Spleen (tissue), 11 donors: ENCODE measurements at regions not wholly inside any gene's neighbourhood (a gene's known extent, or its start where the extent isn't known, plus 50 kb on each side); places are given as distances from the start of the nearest gene placed in this dataset.

Experiments
- DNase-seq: peaks from one replicate; pipeline ENCODE4 v3.0.0-alpha.2; 2020
- H3K27ac ChIP-seq, 8 donors: fragments of 200-600 bp; sonication (generic) in 7 of 8; 1 replicate in 4 of 8; 2 replicates in 4 of 8; pipeline versions ENCODE4 v1.5.0 to v1.8.0; 2016 to 2021; ENCODE audit warnings: inconsistent platforms in 4 of 8, mild to moderate bottlenecking in 4 of 8, moderate library complexity in 1 of 8
- H3K27me3 ChIP-seq, 7 donors: fragments of 200-600 bp; sonication (generic) in 6 of 7; replicated peaks in 1 of 7; 1 replicate in 4 of 7; 2 replicates in 3 of 7; pipeline versions ENCODE4 v1.5.0 to v1.8.0; 2016 to 2021; ENCODE audit warnings: inconsistent platforms in 3 of 7, mild to moderate bottlenecking in 1 of 7
- H3K36me3 ChIP-seq, 6 donors: fragments of 200-600 bp; sonication (generic) in 5 of 6; 1 replicate in 4 of 6; 2 replicates in 2 of 6; pipeline versions ENCODE4 v1.5.0 to v1.8.0; 2016 to 2021; ENCODE audit warnings: inconsistent platforms in 2 of 6
- H3K4me1 ChIP-seq, 6 donors: fragments of 200-600 bp; sonication (generic) in 5 of 6; 1 replicate in 3 of 6; 2 replicates in 3 of 6; pipeline versions ENCODE4 v1.5.0 to v1.8.0; 2016 to 2021; ENCODE audit warnings: inconsistent platforms in 3 of 6
- H3K4me3 ChIP-seq, 8 donors: fragments of 200-600 bp; sonication (generic) in 7 of 8; 1 replicate in 4 of 8; 2 replicates in 4 of 8; pipeline versions ENCODE4 v1.5.0 to v1.8.0; 2016 to 2021; ENCODE audit warnings: inconsistent platforms in 4 of 8, mild to moderate bottlenecking in 4 of 8, moderate library complexity in 2 of 8
- H3K9me3 ChIP-seq, 8 donors: fragments of 200-600 bp; sonication (generic) in 7 of 8; 1 replicate in 4 of 8; 2 replicates in 4 of 8; pipeline versions ENCODE4 v1.5.0 to v1.8.0; 2016 to 2021; ENCODE audit warnings: inconsistent platforms in 4 of 8
- POLR2A ChIP-seq, 3 donors: fragments of 450-650 bp; IDR thresholded peaks; one replicate each; pipeline ENCODE4 v1.5.1; 2017; ENCODE audit warnings: antibody characterized with exemption in 3 of 3, mild to moderate bottlenecking in 1 of 3
- POLR2AphosphoS5 ChIP-seq, 3 donors: sonication (generic); formaldehyde crosslinking; IDR thresholded peaks; one replicate each; pipeline ENCODE4 v1.5.1; 2017; ENCODE audit warnings: antibody characterized with exemption in 3 of 3
- WGBS, 5 donors: extraction: QIAGEN DNeasy Blood & Tissue Kit in 3 of 5; methylation state at CpG; one replicate each; pipeline versions ENCODE4 v1.1.5 to v1.1.7; 2013 to 2018; 5-methylcytosine and 5-hydroxymethylcytosine counted together
- intact Hi-C: fragments of 100-400 bp; cut with DNase I; formaldehyde crosslinking; loops from one replicate; pipeline ENCODE4 v1.15.0; 2023; ENCODE audit warnings: low total_unique reads
- TF ChIP-seq, protein P1 (sequence below), 11 experiments: fragments of 200-600 bp in 7 of 11; fragments of 450-650 bp in 4 of 11; sonication (generic) in 4 of 11; IDR thresholded peaks in 8 of 11; conservative IDR thresholded peaks in 3 of 11; 1 replicate in 7 of 11; 2 replicates in 4 of 11; pipeline versions ENCODE4 v1.4.0 to v1.8.0; 2016 to 2021; ENCODE audit warnings: antibody characterized with exemption in 11 of 11, inconsistent platforms in 4 of 11, mild to moderate bottlenecking in 1 of 11
- donor health status: healthy with polysubstance abuse.
- donor health status: DM: no; HTN: no; CAD: no; lungs with moderate emphysema.
- donor health status: DM: no; HTN: no; CAD: no.
- donor health status: Bipolar disorder and iron deficiency.
- donor health status: healthy.
- donor health status: DM: no; HTN: no; CAD: no.
- donor health status: DM: yes; HTN: yes; CAD: no.

DNA sequence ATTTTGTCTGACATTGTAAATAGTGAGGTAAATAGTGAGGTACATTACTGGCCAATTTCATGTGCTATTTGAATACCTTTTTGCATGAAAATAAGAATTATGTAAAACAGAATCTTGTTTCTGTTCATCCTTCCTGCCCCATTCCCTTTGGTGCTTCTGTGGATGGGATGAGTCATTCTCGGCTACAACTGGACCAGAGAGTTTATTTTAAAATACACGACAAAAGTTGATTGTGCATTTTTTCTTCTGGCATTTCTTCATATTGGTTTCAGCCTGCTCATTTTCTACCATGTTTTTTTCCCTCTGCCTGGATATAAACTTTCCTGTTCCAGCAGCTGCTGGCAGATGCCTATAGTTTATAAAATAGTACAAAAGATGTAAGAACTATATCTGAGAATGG lies 107.5 kb downstream of the CYSLTR2 start:
- no peaks in the 10 kb centered on the region for H3K4me1 ChIP-seq
- intact Hi-C loops, result no loop called here
- peaks cover 0 to 38% (median 25%) of the 10 kb centered on the region in 8 donors for H3K9me3 ChIP-seq
- no peaks in the 10 kb centered on the region for H3K36me3 ChIP-seq
- TF ChIP-seq POLR2AphosphoS5 (IDR thresholded peaks at IDR 0.05), result no peak
- TF ChIP-seq, protein P1, sequence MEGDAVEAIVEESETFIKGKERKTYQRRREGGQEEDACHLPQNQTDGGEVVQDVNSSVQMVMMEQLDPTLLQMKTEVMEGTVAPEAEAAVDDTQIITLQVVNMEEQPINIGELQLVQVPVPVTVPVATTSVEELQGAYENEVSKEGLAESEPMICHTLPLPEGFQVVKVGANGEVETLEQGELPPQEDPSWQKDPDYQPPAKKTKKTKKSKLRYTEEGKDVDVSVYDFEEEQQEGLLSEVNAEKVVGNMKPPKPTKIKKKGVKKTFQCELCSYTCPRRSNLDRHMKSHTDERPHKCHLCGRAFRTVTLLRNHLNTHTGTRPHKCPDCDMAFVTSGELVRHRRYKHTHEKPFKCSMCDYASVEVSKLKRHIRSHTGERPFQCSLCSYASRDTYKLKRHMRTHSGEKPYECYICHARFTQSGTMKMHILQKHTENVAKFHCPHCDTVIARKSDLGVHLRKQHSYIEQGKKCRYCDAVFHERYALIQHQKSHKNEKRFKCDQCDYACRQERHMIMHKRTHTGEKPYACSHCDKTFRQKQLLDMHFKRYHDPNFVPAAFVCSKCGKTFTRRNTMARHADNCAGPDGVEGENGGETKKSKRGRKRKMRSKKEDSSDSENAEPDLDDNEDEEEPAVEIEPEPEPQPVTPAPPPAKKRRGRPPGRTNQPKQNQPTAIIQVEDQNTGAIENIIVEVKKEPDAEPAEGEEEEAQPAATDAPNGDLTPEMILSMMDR (IDR thresholded peaks at IDR 0.05 in 8 of 11, conservative IDR thresholded peaks at IDR 0.05 in 3 of 11), result no peak
- no peak for TF ChIP-seq POLR2A (IDR thresholded peaks at IDR 0.05)
- no peaks in the 10 kb centered on the region for H3K27me3 ChIP-seq
- no peak overlapping the region for H3K4me3 ChIP-seq
- no peak overlapping the region for H3K27ac ChIP-seq
- DNase-seq, result no peak
- 81 to 94% (median 90%) methylated on average over 2 of the region's 2 CpGs for WGBS, 5 donors

DNA sequence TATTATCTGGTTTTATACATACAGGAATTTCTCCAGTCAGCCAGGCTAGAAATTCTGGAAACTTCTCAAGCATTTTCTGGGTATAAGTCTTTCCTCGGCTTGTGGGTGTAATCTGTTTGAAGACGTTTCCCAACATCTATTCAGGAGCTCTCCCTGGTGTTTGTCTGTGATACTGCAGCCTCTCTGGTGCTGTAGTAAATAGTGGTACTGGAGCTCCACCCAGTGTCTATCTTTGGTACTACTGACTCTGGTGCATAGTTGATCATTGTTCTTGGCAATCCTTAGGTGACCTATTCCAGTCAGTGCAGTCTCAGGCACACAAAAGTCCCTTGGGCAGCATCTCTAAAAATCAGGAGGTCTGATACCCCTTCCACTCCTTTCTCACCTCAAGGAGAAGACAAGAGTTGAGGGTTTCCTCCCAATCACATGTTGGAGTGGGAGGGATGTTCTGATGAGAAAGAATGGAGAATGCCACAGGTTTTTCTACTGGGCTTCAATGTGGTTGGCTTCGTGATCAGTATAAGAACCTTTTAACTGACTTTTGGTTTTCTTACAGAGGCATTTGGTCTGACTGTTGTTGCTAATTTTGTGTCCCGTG lies 115.5 kb downstream of the CYSLTR2 start:
- no peak for DNase-seq
- WGBS, 5 donors, result 35 to 44% (median 39%) methylated on average over 4 of the region's 4 CpGs
- no peak overlapping the region for H3K27ac ChIP-seq
- intact Hi-C loops, result no loop called here
- peaks cover 0 to 8% (median 0%) of the 10 kb centered on the region in 6 donors for H3K4me1 ChIP-seq
- H3K9me3 ChIP-seq, result peaks cover 0 to 34% (median 23%) of the 10 kb centered on the region in 8 donors
- H3K36me3 ChIP-seq, result no peaks in the 10 kb centered on the region
- TF ChIP-seq, protein P1 (IDR thresholded peaks at IDR 0.05 in 8 of 11, conservative IDR thresholded peaks at IDR 0.05 in 3 of 11), result peak; percentile 96 to 100 (median 99)
- no peak for TF ChIP-seq POLR2AphosphoS5 (IDR thresholded peaks at IDR 0.05)
- H3K4me3 ChIP-seq, result no peak overlapping the region
- H3K27me3 ChIP-seq, result no peaks in the 10 kb centered on the region

DNA sequence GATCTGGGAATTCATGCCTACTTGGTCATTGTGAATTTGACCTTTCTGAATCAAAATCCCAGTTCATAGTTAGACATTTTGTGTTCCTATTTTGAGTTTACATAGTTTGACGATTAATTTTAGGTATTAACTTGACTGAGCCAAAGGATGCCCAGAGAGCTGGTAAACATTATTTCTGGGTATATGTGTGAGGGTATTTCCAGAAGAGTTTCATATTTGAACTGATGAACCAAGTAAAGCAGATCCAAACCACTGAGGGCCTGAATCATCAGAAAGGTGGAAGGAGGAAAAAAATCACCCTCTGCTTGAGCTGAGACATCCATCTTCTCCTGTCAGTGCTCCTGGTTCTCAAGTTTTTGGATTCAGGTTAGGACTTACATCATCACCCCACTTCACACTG lies 116.6 kb downstream of the CYSLTR2 start:
- DNase-seq, result no peak
- H3K36me3 ChIP-seq, result no peaks in the 10 kb centered on the region
- intact Hi-C loops, result loop anchor here (5.0 kb wide), 1 partner anchor 173 kb away; no protein-coding TSS in a partner anchor
- no peak overlapping the region for H3K27ac ChIP-seq
- H3K4me1 ChIP-seq, result peaks cover 0 to 8% (median 0%) of the 10 kb centered on the region in 6 donors
- TF ChIP-seq POLR2AphosphoS5 (IDR thresholded peaks at IDR 0.05), result no peak
- TF ChIP-seq, protein P1 (IDR thresholded peaks at IDR 0.05 in 8 of 11, conservative IDR thresholded peaks at IDR 0.05 in 3 of 11), result no peak
- TF ChIP-seq POLR2A (IDR thresholded peaks at IDR 0.05), result no peak
- no peak overlapping the region for H3K4me3 ChIP-seq
- H3K27me3 ChIP-seq, result no peaks in the 10 kb centered on the region
- 69 to 82% (median 79%) methylated on average over 1 of the region's 1 CpG for WGBS, 5 donors
- H3K9me3 ChIP-seq, result peaks cover 0 to 22% (median 11%) of the 10 kb centered on the region in 8 donors

DNA sequence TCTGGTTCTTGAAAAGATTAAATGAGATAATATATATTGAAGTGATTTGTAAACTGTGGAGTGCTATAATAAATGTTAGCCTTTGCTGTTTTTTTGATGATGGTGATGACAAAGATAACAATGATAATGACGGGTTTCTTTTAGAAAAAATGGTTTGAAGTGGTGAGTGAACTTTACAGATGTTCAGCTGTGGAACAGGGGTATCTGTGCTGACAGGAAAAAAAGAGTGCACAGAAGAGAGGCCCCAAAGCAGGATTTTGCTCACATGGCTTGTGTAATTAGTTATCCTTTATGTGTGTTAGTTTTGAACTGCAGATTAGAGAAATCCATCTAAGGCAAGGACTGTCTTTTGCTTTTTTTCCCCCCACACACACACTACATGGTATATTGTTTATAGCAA lies 119.2 kb downstream of the CYSLTR2 start:
- H3K4me3 ChIP-seq, result no peak overlapping the region
- DNase-seq, result no peak
- H3K4me1 ChIP-seq, result peaks cover 0 to 8% (median 0%) of the 10 kb centered on the region in 6 donors
- H3K36me3 ChIP-seq, result no peaks in the 10 kb centered on the region
- H3K27me3 ChIP-seq, result no peaks in the 10 kb centered on the region
- WGBS, 5 donors, result 63 to 78% (median 72%) methylated on average over 1 of the region's 1 CpG
- H3K9me3 ChIP-seq, result peaks cover 0 to 7% (median 2%) of the 10 kb centered on the region in 8 donors
- no peak for TF ChIP-seq POLR2AphosphoS5 (IDR thresholded peaks at IDR 0.05)
- TF ChIP-seq, protein P1 (IDR thresholded peaks at IDR 0.05 in 8 of 11, conservative IDR thresholded peaks at IDR 0.05 in 3 of 11), result no peak
- intact Hi-C loops, result loop anchor here (5.0 kb wide), 1 partner anchor 176 kb away; no protein-coding TSS in a partner anchor
- no peak overlapping the region for H3K27ac ChIP-seq
